GM12878 (cell line): ENCODE measurements at regions not wholly inside any gene's neighbourhood (a gene's known extent, or its start where the extent isn't known, plus 50 kb on each side); places are given as distances from the start of the nearest gene placed in this dataset.

Source experiments
- ATAC-seq: fragments of 200-7000 bp; cut with Tn5 transposase; 3 replicates; pipeline ENCODE4 v1.9.1; 2020; ENCODE audit warnings: mild to moderate bottlenecking, moderate library complexity
- BruUV-seq: library from RNA; stranded (reverse); fragments of 400-500 nt; replicated peaks from 2 replicates; lab custom pipeline; 2021; lab: Mats Ljungman, UMichigan
- CTCF ChIA-PET: fragments of 300-600 bp; sonication (Branson Sonifier 250); formaldehyde crosslinking; extraction: SDS; loops from one replicate; lab custom pipeline; 2021; ENCODE audit warnings: inconsistent platforms; lab: Yijun Ruan, JAX
- POLR2A ChIA-PET: fragments of 350-600 bp; formaldehyde crosslinking; extraction: SDS; loops from one replicate; lab custom pipeline; 2021; ENCODE audit warnings: inconsistent platforms; lab: Charles Lee
- RAD21 ChIA-PET: fragments of 300-600 bp; sonication (Branson Sonifier 250); formaldehyde crosslinking; loops from one replicate; lab custom pipeline; 2023; ENCODE audit warnings: antibody characterized with exemption; ENCODE audit not compliant: unreplicated experiment; lab: Charles Lee
- SMC1A ChIA-PET: fragments of 300-600 bp; sonication (Branson Sonifier 250); formaldehyde crosslinking; loops from one replicate; lab custom pipeline; 2023; ENCODE audit not compliant: unreplicated experiment, uncharacterized antibody; lab: Charles Lee
- DNase-seq: peaks from one replicate; pipeline ENCODE4 v3.0.0-alpha.2; 2011; ENCODE audit warnings: low read depth, low spot score
- FAIRE-seq: peaks from 3 replicates; lab custom pipeline; 2011; peaks lifted over from hg19 to GRCh38; lab: Jason Lieb, UNC
- H2AFZ ChIP-seq: 2 replicates; pipeline ENCODE4 v1.6.0; 2011; ENCODE audit warnings: low read depth, low read length, control low read depth; ENCODE audit not compliant: control insufficient read depth
- H3K27ac ChIP-seq: 2 replicates; pipeline ENCODE4 v1.5.1; 2011; ENCODE audit warnings: control low read depth; ENCODE audit not compliant: control insufficient read depth, insufficient read depth
- H3K27me3 ChIP-seq, 2 experiments: replicated peaks in 1 of 2; 2 replicates each; pipeline versions ENCODE4 v1.6.0 to v1.6.1; 2011; ENCODE audit warnings: low read length in 1 of 2; ENCODE audit not compliant: control insufficient read depth in 2 of 2, insufficient read depth in 2 of 2
- H3K36me3 ChIP-seq, 2 experiments: 2 replicates each; pipeline ENCODE4 v1.5.1; 2011; ENCODE audit warnings: low read length in 1 of 2; ENCODE audit not compliant: control insufficient read depth in 2 of 2, insufficient read depth in 2 of 2
- H3K4me1 ChIP-seq: 2 replicates; pipeline ENCODE4 v1.6.1; 2011; ENCODE audit warnings: mild to moderate bottlenecking, low read length, moderate library complexity, mixed read lengths; ENCODE audit not compliant: control insufficient read depth, insufficient read depth
- H3K4me2 ChIP-seq: 2 replicates; pipeline ENCODE4 v1.6.0; 2011; ENCODE audit warnings: control low read depth; ENCODE audit not compliant: control insufficient read depth, insufficient read depth
- H3K4me3 ChIP-seq: fragments of 200-600 bp; sonication (generic); 2 replicates; pipeline ENCODE4 v1.5.1; 2016
- H3K79me2 ChIP-seq: 2 replicates; pipeline ENCODE4 v1.6.0; 2011; ENCODE audit warnings: low read length; ENCODE audit not compliant: control insufficient read depth, insufficient read depth
- H3K9ac ChIP-seq: 2 replicates; pipeline ENCODE4 v1.8.0; 2011; ENCODE audit warnings: low read length, control low read depth, mixed read lengths; ENCODE audit not compliant: control insufficient read depth, insufficient read depth
- H3K9me3 ChIP-seq: replicated peaks from 3 replicates; pipeline ENCODE4 v1.5.1; 2011; ENCODE audit warnings: mild to moderate bottlenecking, low read length; ENCODE audit not compliant: control insufficient read depth, insufficient read depth
- H4K20me1 ChIP-seq: 2 replicates; pipeline ENCODE4 v1.6.0; 2011; ENCODE audit not compliant: control insufficient read depth, insufficient read depth
- BCL11A ChIP-seq: IDR thresholded peaks from 2 replicates; pipeline ENCODE4 v1.6.1; 2011; ENCODE audit warnings: low read depth, low read length
- BMI1 ChIP-seq: fragments of 450-650 bp; IDR thresholded peaks from 2 replicates; pipeline ENCODE4 v1.6.1; 2016; ENCODE audit warnings: mild to moderate bottlenecking, moderate library complexity, borderline replicate concordance
- CBFB ChIP-seq: IDR thresholded peaks from 2 replicates; pipeline ENCODE4 v1.6.1; 2016; ENCODE audit warnings: antibody characterized with exemption, low read depth
- CHD2 ChIP-seq: IDR thresholded peaks from 2 replicates; pipeline ENCODE4 v1.6.1; 2011; ENCODE audit warnings: low read depth, low read length, improper control_type of control experiment, borderline replicate concordance
- DPF2 ChIP-seq: fragments of 450-650 bp; IDR thresholded peaks from 2 replicates; pipeline ENCODE4 v1.6.1; 2017; ENCODE audit warnings: mild to moderate bottlenecking
- EP300 ChIP-seq, 2 experiments: fragments of 150-350 bp in 1 of 2; IDR thresholded peaks; 2 replicates each; pipeline ENCODE4 v1.6.1; 2011 to 2012; ENCODE audit warnings: low read depth in 2 of 2, low read length in 2 of 2, borderline replicate concordance in 1 of 2, improper control_type of control experiment in 1 of 2, inconsistent platforms in 1 of 2; ENCODE audit not compliant: control insufficient read depth in 1 of 2
- HDGF ChIP-seq: fragments of 450-650 bp; IDR thresholded peaks from 2 replicates; pipeline ENCODE4 v1.6.1; 2016; ENCODE audit warnings: antibody characterized with exemption
- IKZF2 ChIP-seq, 2 experiments: fragments of 450-650 bp; IDR thresholded peaks; 2 replicates each; pipeline ENCODE4 v1.6.1; 2017; ENCODE audit warnings: mild to moderate bottlenecking in 2 of 2, moderate library complexity in 2 of 2
- JUNB ChIP-seq: IDR thresholded peaks from 2 replicates; pipeline ENCODE4 v1.6.1; 2016; ENCODE audit warnings: antibody characterized with exemption, mild to moderate bottlenecking
- LARP7 ChIP-seq: fragments of 450-650 bp; IDR thresholded peaks from 2 replicates; pipeline ENCODE4 v1.6.1; 2017; ENCODE audit warnings: mild to moderate bottlenecking
- SIN3A ChIP-seq: IDR thresholded peaks from 2 replicates; pipeline ENCODE4 v1.6.1; 2012; ENCODE audit warnings: low read depth, low read length, improper control_type of control experiment
- SREBF2 ChIP-seq: IDR thresholded peaks from 2 replicates; pipeline ENCODE4 v1.6.1; 2012; ENCODE audit warnings: mild to moderate bottlenecking, low read length
- SRF ChIP-seq, 2 experiments: IDR thresholded peaks; 2 replicates each; pipeline ENCODE4 v1.6.1; 2011; ENCODE audit warnings: low read depth in 2 of 2, low read length in 2 of 2, mild to moderate bottlenecking in 1 of 2, moderate library complexity in 1 of 2
- WRNIP1 ChIP-seq: IDR thresholded peaks from 2 replicates; pipeline ENCODE4 v1.6.1; 2011; ENCODE audit warnings: low read depth, low read length, improper control_type of control experiment, borderline replicate concordance
- ZNF217 ChIP-seq: fragments of 450-650 bp; IDR thresholded peaks from 2 replicates; pipeline ENCODE4 v1.6.1; 2017; ENCODE audit warnings: antibody characterized with exemption, mild to moderate bottlenecking
- WGBS: methylation state at CpG from one replicate; pipeline ENCODE4 v1.1.6; 2016; ENCODE audit warnings: low lambda C conversion rate; ENCODE audit not compliant: insufficient replicate concordance, insufficient coverage; ENCODE audit errors: missing lambda C conversion rate; 5-methylcytosine and 5-hydroxymethylcytosine counted together
- in situ Hi-C: fragments of 300-500 bp; cut with MboI; formaldehyde crosslinking; loops from 9 replicates; pipeline ENCODE4 v1.14.3; 2018; ENCODE audit warnings: mixed read lengths
- intact Hi-C: fragments of 100-400 bp; cut with micrococcal nuclease; formaldehyde crosslinking; loops from one replicate; pipeline ENCODE4 v1.14.2; 2022; ENCODE audit not compliant: unreplicated experiment
- TF ChIP-seq, protein P1 (sequence below), 3 experiments: IDR thresholded peaks in 2 of 3; conservative IDR thresholded peaks in 1 of 3; 2 replicates each; pipeline ENCODE4 v1.5.1; 2011; ENCODE audit warnings: low read depth in 3 of 3, low read length in 3 of 3, mild to moderate bottlenecking in 3 of 3, control low read depth in 2 of 3, moderate library complexity in 2 of 3, inconsistent platforms in 1 of 3, mixed read lengths in 1 of 3; ENCODE audit not compliant: control insufficient read depth in 2 of 3, insufficient read depth in 1 of 3; ENCODE audit errors: extremely low read depth in 1 of 3
- TF ChIP-seq, protein P2 (sequence below): fragments of 450-650 bp; IDR thresholded peaks from 2 replicates; pipeline ENCODE4 v1.6.1; 2018; ENCODE audit warnings: borderline replicate concordance, mild to moderate bottlenecking; ENCODE audit not compliant: partially characterized antibody

DNA sequence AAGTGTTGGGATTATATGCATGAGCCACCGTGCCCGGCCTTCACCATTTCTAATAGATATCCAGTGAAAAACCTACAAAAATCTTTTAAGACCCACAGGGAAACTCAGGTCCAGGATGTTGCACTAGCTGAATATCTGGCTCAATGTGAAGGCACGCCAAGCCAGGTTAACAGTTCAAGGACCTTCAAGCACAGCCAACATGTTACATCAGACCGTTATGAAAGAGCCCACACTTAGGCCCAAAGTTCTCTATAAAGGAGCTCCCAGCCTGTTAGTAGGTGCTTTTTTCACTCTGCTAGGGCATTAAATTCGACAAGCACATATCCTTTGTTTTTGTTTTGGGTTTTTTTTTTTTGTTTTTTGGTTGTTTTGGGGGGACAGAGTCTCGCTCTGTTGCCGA is 69.0 kb downstream of the OTX2 start:
- H3K9me3 ChIP-seq = no peaks in the 10 kb centered on the region
- H3K4me1 ChIP-seq = no peaks in the 10 kb centered on the region
- WGBS = 40% methylated on average over 7 of the region's 7 CpGs
- ChIA-PET RAD21 (no interaction called here), SMC1A (no interaction called here)
- FAIRE-seq = no peak
- intact Hi-C loops = no loop called here
- ATAC-seq = no peak
- H3K27ac ChIP-seq = no peak overlapping the region
- H3K4me3 ChIP-seq = no peak overlapping the region
- H3K27me3 ChIP-seq = no peaks in the 10 kb centered on the region
- H2AFZ ChIP-seq = no peak overlapping the region
- TF ChIP-seq ZNF217 (no peak), CHD2 (no peak), EP300 (IDR thresholded peaks at IDR 0.05; ENCODE audit: borderline replicate concordance in 1 of 2, control insufficient read depth in 1 of 2, low read depth in 2 of 2, low read length in 2 of 2) (no peak), LARP7 (no peak), BCL11A (no peak), BMI1 (no peak)
- TF ChIP-seq, all 136 proteins: peak for 0
- Histone ChIP-seq H3K9ac (no peak overlapping the region), H3K4me2 (no peak overlapping the region), H3K79me2 (no peaks in the 10 kb centered on the region), H4K20me1 (no peaks in the 10 kb centered on the region), H3K36me3 (no peaks in the 10 kb centered on the region)
- ChIA-PET POLR2A (no interaction called here), CTCF (no interaction called here)
- no peak for DNase-seq
- in situ Hi-C loops = no loop called here
- no TSS peak for BruUV-seq

DNA sequence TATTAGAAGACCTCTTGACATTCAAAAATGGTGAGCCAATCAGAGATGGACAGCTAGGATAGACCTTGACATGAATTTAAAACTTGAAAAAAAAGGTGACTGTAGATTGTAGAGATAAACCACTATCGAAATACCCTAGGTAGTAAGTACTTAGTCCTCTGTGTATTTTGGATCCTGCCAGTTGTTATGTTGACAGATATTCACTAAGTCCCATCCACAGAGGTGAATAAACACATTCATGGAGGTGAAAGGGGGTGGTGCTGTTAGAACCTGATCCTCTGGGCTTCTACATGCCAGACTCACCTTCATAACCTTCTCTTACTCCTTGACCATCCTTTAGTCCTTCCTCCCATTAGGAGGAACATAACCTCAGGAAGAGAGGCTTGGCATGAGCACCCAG is 72.3 kb downstream of the OTX2 start:
- Histone ChIP-seq H3K4me1 (no peaks in the 10 kb centered on the region), H3K4me3 (no peak overlapping the region), H3K36me3 (no peaks in the 10 kb centered on the region), H3K4me2 (no peak overlapping the region), H3K27ac (no peak overlapping the region), H3K9ac (no peak overlapping the region), H2AFZ (no peak overlapping the region), H3K27me3 (no peaks in the 10 kb centered on the region), H3K79me2 (no peaks in the 10 kb centered on the region), H3K9me3 (no peaks in the 10 kb centered on the region), H4K20me1 (no peaks in the 10 kb centered on the region)
- intact Hi-C loops = no loop called here
- in situ Hi-C loops = no loop called here
- DNase-seq = no peak
- no peak for FAIRE-seq
- ChIA-PET SMC1A (no interaction called here), CTCF (no interaction called here), POLR2A (no interaction called here), RAD21 (no interaction called here)
- no peak for ATAC-seq
- 36% methylated on average over 1 of the region's 1 CpG for WGBS
- no TSS peak for BruUV-seq
- TF ChIP-seq, protein P1, sequence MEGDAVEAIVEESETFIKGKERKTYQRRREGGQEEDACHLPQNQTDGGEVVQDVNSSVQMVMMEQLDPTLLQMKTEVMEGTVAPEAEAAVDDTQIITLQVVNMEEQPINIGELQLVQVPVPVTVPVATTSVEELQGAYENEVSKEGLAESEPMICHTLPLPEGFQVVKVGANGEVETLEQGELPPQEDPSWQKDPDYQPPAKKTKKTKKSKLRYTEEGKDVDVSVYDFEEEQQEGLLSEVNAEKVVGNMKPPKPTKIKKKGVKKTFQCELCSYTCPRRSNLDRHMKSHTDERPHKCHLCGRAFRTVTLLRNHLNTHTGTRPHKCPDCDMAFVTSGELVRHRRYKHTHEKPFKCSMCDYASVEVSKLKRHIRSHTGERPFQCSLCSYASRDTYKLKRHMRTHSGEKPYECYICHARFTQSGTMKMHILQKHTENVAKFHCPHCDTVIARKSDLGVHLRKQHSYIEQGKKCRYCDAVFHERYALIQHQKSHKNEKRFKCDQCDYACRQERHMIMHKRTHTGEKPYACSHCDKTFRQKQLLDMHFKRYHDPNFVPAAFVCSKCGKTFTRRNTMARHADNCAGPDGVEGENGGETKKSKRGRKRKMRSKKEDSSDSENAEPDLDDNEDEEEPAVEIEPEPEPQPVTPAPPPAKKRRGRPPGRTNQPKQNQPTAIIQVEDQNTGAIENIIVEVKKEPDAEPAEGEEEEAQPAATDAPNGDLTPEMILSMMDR (IDR thresholded peaks at IDR 0.05 in 2 of 3, conservative IDR thresholded peaks at IDR 0.05 in 1 of 3; ENCODE audit: control insufficient read depth in 2 of 3, extremely low read depth in 1 of 3, insufficient read depth in 1 of 3, low read depth in 3 of 3, low read length in 3 of 3) = no peak
- TF ChIP-seq SRF (IDR thresholded peaks at IDR 0.05; ENCODE audit: low read depth in 2 of 2, low read length in 2 of 2) (no peak), DPF2 (no peak), SREBF2 (no peak), IKZF2 (IDR thresholded peaks at IDR 0.05) (no peak), CBFB (no peak), JUNB (no peak), SIN3A (no peak), HDGF (no peak), WRNIP1 (no peak)
- TF ChIP-seq, protein P2, sequence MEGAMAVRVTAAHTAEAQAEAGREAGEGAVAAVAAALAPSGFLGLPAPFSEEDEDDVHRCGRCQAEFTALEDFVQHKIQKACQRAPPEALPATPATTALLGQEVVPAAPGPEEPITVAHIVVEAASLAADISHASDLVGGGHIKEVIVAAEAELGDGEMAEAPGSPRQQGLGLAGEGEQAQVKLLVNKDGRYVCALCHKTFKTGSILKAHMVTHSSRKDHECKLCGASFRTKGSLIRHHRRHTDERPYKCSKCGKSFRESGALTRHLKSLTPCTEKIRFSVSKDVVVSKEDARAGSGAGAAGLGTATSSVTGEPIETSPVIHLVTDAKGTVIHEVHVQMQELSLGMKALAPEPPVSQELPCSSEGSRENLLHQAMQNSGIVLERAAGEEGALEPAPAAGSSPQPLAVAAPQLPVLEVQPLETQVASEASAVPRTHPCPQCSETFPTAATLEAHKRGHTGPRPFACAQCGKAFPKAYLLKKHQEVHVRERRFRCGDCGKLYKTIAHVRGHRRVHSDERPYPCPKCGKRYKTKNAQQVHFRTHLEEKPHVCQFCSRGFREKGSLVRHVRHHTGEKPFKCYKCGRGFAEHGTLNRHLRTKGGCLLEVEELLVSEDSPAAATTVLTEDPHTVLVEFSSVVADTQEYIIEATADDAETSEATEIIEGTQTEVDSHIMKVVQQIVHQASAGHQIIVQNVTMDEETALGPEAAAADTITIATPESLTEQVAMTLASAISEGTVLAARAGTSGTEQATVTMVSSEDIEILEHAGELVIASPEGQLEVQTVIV = no peak
